ENCODE measurements at regions not wholly inside any gene's neighbourhood (a gene's known extent, or its start where the extent isn't known, plus 50 kb on each side); places are given as distances from the start of the nearest gene placed in this dataset.

DNA sequence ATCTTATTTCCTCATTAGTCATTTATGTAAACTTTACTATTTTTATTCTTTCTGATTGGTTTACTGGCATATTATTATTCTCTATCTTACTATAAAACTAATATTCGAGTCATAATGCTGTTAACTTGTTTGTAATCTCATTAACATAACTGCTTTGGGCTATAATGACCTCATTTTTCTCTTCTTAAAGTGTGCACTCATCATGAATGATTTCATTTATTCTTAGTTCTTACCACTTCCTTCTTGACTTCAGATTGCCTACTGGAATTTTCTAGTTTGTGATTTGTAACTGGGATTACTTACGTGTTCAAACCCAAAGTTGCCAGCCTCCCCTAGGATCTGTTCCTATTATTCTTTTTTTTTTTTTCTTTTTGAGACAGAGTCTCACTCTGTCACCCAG lies 91.8 kb upstream of the TNFAIP3 start:
- TF ChIP-seq EZH2 (IDR thresholded peaks at IDR 0.05; ENCODE audit: low read length, missing control alignments): no peak
- TF ChIP-seq, protein P1, sequence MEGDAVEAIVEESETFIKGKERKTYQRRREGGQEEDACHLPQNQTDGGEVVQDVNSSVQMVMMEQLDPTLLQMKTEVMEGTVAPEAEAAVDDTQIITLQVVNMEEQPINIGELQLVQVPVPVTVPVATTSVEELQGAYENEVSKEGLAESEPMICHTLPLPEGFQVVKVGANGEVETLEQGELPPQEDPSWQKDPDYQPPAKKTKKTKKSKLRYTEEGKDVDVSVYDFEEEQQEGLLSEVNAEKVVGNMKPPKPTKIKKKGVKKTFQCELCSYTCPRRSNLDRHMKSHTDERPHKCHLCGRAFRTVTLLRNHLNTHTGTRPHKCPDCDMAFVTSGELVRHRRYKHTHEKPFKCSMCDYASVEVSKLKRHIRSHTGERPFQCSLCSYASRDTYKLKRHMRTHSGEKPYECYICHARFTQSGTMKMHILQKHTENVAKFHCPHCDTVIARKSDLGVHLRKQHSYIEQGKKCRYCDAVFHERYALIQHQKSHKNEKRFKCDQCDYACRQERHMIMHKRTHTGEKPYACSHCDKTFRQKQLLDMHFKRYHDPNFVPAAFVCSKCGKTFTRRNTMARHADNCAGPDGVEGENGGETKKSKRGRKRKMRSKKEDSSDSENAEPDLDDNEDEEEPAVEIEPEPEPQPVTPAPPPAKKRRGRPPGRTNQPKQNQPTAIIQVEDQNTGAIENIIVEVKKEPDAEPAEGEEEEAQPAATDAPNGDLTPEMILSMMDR (conservative IDR thresholded peaks at IDR 0.05 in 1 of 2, IDR thresholded peaks at IDR 0.05 in 1 of 2; ENCODE audit: low read depth in 1 of 2, low read length in 2 of 2): no peak
